LNCaP clone FGC (cell line): ENCODE measurements at regions not wholly inside any gene's neighbourhood (a gene's known extent, or its start where the extent isn't known, plus 50 kb on each side); places are given as distances from the start of the nearest gene placed in this dataset.

ENCODE experiments used
- DNase-seq: peaks from one replicate; pipeline ENCODE4 v3.0.0-alpha.2; 2011; ENCODE audit warnings: low read depth
- H3K4me3 ChIP-seq: 2 replicates; pipeline ENCODE4 v1.5.1; 2011; ENCODE audit warnings: mild to moderate bottlenecking, low read depth, low read length, control low read depth
- TF ChIP-seq, protein P1 (sequence below): IDR thresholded peaks from 2 replicates; pipeline ENCODE4 v1.5.1; 2012; ENCODE audit warnings: mild to moderate bottlenecking; ENCODE audit not compliant: control insufficient read depth, insufficient read depth; ENCODE audit errors: extremely low read depth

DNA sequence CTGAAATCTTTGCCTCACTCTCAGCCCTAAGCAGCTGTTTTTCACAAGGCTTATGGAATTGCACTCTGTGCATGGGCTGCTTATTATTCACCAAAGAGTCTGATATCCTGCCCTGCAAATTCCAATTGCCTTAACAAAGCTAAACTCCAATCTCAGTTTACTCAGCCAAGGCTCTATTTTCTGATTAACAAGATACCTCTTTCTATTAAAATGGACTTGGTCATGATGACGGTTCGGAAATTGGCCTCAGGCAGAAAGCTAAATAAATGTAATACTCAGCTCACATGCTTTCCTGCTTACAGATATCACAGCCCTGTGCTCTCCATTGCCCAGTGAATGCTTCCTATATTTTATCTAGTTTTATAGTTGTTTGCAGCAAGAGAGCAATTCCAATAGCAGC, 1270.8 kb downstream of the PCDH9 start:
- DNase-seq: no peak
- TF ChIP-seq, protein P1, sequence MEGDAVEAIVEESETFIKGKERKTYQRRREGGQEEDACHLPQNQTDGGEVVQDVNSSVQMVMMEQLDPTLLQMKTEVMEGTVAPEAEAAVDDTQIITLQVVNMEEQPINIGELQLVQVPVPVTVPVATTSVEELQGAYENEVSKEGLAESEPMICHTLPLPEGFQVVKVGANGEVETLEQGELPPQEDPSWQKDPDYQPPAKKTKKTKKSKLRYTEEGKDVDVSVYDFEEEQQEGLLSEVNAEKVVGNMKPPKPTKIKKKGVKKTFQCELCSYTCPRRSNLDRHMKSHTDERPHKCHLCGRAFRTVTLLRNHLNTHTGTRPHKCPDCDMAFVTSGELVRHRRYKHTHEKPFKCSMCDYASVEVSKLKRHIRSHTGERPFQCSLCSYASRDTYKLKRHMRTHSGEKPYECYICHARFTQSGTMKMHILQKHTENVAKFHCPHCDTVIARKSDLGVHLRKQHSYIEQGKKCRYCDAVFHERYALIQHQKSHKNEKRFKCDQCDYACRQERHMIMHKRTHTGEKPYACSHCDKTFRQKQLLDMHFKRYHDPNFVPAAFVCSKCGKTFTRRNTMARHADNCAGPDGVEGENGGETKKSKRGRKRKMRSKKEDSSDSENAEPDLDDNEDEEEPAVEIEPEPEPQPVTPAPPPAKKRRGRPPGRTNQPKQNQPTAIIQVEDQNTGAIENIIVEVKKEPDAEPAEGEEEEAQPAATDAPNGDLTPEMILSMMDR: no peak
- no peak overlapping the region for H3K4me3 ChIP-seq

DNA sequence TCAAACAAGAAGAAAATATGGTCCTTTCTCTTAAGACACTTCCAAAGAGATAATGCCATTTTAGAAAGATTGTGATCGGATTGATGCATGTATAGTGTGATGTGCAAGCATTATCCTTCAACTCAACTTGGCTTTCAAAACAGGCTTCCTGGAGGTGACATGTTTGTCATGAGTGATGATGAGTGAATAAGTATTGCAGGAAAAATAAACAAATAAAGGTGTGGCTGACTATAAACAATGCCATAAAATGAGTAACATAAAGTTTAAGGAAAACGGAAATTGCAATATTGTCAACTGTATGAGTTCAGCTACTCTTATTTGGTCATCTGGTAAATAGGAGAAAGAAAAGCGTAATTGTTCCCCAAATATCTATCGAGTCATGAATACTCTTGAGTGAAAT, 1283.7 kb downstream of the PCDH9 start:
- no peak for DNase-seq
- TF ChIP-seq, protein P1: no peak

DNA sequence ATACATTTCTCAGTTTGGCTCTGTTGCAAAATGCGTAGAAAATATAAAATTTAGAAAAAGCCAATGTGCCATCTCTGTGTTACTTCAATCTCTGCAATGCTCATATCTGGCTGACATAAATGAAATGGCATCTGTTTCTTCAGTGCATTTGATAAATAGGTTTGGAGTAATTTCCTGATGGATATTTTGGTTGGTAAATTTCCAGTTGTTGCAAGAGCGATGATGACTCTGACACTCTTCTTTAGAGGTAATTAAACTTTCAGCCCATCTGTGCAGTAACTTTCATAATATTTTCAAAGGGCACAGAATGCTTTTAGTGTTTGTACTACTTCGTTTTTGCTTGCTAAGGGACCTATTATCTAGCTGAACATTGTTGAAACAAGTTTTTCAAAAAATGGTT, 1286.4 kb downstream of the PCDH9 start:
- no peak overlapping the region for H3K4me3 ChIP-seq
- no peak for DNase-seq
- TF ChIP-seq, protein P1: no peak

More for the DNA sequence above, 1283.7 kb downstream of the PCDH9 start:
- no peak overlapping the region for H3K4me3 ChIP-seq

DNA sequence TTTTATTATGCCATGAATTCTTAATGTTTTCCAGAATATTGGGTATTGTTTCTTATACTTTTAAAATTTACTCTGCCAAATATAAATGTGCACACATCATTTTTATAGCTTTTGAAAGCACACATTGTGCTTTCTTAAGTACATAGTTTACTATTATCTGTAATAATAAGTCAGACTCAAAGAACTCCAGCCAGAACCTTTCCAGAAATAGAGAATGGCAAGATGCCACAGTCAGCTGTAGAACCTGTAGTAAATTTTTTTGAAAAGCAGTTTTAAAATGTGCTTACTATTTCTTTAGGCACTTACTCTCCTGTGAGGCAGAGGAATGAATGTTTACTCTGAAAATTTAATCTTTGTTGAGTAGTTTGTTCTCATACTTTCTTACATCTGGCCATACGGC, 1287.1 kb downstream of the PCDH9 start:
- TF ChIP-seq, protein P1: no peak
- H3K4me3 ChIP-seq: no peak overlapping the region
- DNase-seq: peak; percentile 56

DNA sequence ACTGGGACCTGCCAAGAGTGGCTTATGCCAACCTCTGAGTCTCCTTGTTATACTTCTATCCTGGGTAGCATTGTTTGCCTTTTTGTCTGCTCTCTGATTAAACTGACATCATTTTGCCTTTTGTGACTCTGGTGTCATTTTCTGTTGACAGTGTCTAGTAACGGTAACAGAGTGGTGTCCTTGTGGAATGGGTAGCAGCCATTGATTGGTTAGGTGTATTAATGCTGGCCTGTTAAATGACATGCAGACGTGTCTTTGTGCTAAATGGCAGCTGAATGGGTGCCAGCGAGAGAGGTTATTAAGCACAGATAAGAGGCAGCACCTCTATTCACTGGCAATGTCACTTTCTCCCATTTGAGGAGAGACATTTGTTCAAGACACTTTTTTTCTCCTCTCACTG, 1289.4 kb downstream of the PCDH9 start:
- TF ChIP-seq, protein P1: no peak
- H3K4me3 ChIP-seq: no peak overlapping the region
- no peak for DNase-seq

DNA sequence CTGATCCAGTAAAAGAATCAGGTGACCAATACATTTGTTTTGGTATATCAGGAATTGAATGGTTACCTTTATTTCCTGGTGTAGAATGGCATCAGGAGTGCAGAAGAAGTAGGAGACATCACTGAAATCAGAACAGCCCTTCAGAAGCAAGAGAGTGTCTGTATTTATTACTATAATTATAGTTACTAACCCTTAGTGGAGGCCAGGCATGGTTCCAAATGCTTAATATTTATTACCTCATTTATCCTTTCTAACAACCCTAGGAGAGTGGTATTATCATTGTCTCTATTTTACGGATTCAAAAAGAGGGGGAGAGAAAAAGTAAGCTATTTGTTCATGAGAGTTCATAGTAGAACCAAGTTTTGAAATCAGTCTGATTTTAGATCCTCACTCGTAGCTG, 1292.9 kb downstream of the PCDH9 start:
- TF ChIP-seq, protein P1: no peak
- H3K4me3 ChIP-seq: no peak overlapping the region
- DNase-seq: no peak

DNA sequence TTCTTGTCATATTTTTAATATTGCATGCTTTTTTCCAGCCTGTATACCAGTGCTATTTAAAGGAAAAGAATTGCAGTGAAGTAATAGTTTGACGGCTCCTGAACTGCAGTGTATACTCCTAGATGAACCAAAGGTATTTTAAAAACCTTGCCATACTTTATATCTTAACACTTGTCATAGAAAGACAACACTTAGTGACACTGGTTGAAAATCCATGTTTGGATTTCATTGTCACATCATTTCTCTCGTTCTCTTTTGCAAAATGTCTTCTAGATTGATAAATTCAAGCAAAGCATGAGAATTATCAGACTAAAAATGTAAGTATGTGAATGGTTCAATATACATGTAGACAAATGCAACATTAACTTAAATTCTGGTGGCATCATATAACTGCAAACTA, 1293.9 kb downstream of the PCDH9 start:
- TF ChIP-seq, protein P1: no peak
- H3K4me3 ChIP-seq: no peak overlapping the region
- no peak for DNase-seq
